Breast epithelium (tissue), 3 donors: ENCODE measurements at regions not wholly inside any gene's neighbourhood (a gene's known extent, or its start where the extent isn't known, plus 50 kb on each side); places are given as distances from the start of the nearest gene placed in this dataset.

Experiments used
- CTCF ChIP-seq, 3 donors: fragments of 450-650 bp; IDR thresholded peaks; one replicate each; pipeline ENCODE4 v1.5.1; 2016 to 2017; ENCODE audit warnings: antibody characterized with exemption in 3 of 3, mild to moderate bottlenecking in 3 of 3, moderate library complexity in 3 of 3
- POLR2A ChIP-seq: fragments of 450-650 bp; IDR thresholded peaks from one replicate; pipeline ENCODE4 v1.6.1; 2016; ENCODE audit warnings: antibody characterized with exemption, mild to moderate bottlenecking, moderate library complexity

- TF ChIP-seq POLR2A (no peak), CTCF (IDR thresholded peaks at IDR 0.05) (no peak)
These were observed 264.7 kb upstream of the ZRANB2 start for GRCh38 chr1:71345491-71345890.
